ENCODE measurements at regions not wholly inside any gene's neighbourhood (a gene's known extent, or its start where the extent isn't known, plus 50 kb on each side); places are given as distances from the start of the nearest gene placed in this dataset.
"Not testable (repeated sequence)": the region's sequence is repeated elsewhere in the genome, so short reads cannot be mapped to it uniquely, and the experiment has no call there.

GRCh38 chr15:75100679-75101078 lies 77.3 kb downstream of the PPCDC start:
- DNase-seq: no peak

GRCh38 chr15:75104804-75105557 lies 81.6 kb downstream of the PPCDC start:
- DNase-seq: peak; percentile 55

- no peak for DNase-seq
Measured at GRCh38 chr15:75107516-75107907, 84.1 kb downstream of the PPCDC start.

GRCh38 chr15:75107908-75108838 lies 84.8 kb downstream of the PPCDC start:
- no peak for DNase-seq

- no peak for DNase-seq
Measured at GRCh38 chr15:75109021-75109735, 85.8 kb downstream of the PPCDC start.

- DNase-seq: no peak
Measured at GRCh38 chr15:75109736-75110130, 86.3 kb downstream of the PPCDC start.

- DNase-seq: no peak
Measured at GRCh38 chr15:75112278-75112847, 89.0 kb downstream of the PPCDC start.

GRCh38 chr15:75112848-75113492 lies 88.7 kb upstream of the C15orf39 start:
- DNase-seq: no peak

GRCh38 chr15:75114327-75114726 lies 87.4 kb upstream of the C15orf39 start:
- no peak for DNase-seq

- no peak for DNase-seq
Measured at GRCh38 chr15:75114796-75115195, 86.9 kb upstream of the C15orf39 start.

- DNase-seq: not testable (repeated sequence)
Measured at GRCh38 chr15:75115411-75115913, 86.2 kb upstream of the C15orf39 start.

GRCh38 chr15:75116143-75116542 lies 85.5 kb upstream of the C15orf39 start:
- not testable (repeated sequence) for DNase-seq

- DNase-seq: no peak
Measured at GRCh38 chr15:75117993-75118392, 83.7 kb upstream of the C15orf39 start.

GRCh38 chr15:75119312-75119711 lies 82.4 kb upstream of the C15orf39 start:
- DNase-seq: not testable (repeated sequence)

GRCh38 chr15:75121491-75121890 lies 80.2 kb upstream of the C15orf39 start:
- no peak for DNase-seq

- DNase-seq: no peak
Measured at GRCh38 chr15:75123395-75123794, 78.3 kb upstream of the C15orf39 start.

- not testable (repeated sequence) for DNase-seq
Measured at GRCh38 chr15:75124278-75124677, 77.4 kb upstream of the C15orf39 start.

GRCh38 chr15:75125935-75126334 lies 75.7 kb upstream of the C15orf39 start:
- no peak for DNase-seq

- DNase-seq: no peak
Measured at GRCh38 chr15:75126864-75127580, 74.7 kb upstream of the C15orf39 start.

- no peak for DNase-seq
Measured at GRCh38 chr15:75129788-75130187, 71.9 kb upstream of the C15orf39 start.

GRCh38 chr15:75131269-75131643 lies 70.4 kb upstream of the C15orf39 start:
- DNase-seq: no peak

Data from renal pelvis (tissue), 1 donor.